ENCODE measurements at regions not wholly inside any gene's neighbourhood (a gene's known extent, or its start where the extent isn't known, plus 50 kb on each side); places are given as distances from the start of the nearest gene placed in this dataset.

DNA sequence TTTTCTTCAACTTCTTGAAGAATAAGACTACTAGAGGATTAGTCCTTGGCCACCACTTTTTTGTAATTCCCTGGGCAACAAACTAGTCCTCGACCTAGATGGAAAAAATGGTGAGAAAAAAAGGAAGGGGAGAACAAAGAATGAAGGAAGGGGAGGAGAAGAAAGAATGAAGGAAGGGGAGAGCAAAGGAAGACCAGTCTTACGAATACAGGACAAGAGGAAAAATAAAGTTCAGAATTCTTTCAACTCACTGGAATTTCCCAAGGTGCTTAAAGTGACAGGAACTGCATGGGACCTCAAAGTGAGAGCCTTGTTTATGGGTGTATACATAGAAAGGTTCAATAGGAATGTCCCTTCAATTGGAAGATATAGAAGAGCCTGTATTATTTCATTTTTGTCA lies 509.3 kb upstream of the JARID2 start:
- intact Hi-C loops (cut with DNase I; ENCODE audit: low total_unique reads) = no loop called here
- Histone ChIP-seq H3K27ac (no peak overlapping the region), H3K36me3 (no peaks in the 10 kb centered on the region), H3K4me1 (peaks cover 0 to 15% (median 7%) of the 10 kb centered on the region in 4 donors), H3K27me3 (no peaks in the 10 kb centered on the region), H3K9me3 (no peaks in the 10 kb centered on the region), H3K4me3 (no peak overlapping the region)
- DNase-seq = no peak
- 87 to 92% (median 88%) methylated on average over 2 of the region's 2 CpGs for WGBS, 5 donors
- TF ChIP-seq POLR2A (IDR thresholded peaks at IDR 0.05) = no peak

DNA sequence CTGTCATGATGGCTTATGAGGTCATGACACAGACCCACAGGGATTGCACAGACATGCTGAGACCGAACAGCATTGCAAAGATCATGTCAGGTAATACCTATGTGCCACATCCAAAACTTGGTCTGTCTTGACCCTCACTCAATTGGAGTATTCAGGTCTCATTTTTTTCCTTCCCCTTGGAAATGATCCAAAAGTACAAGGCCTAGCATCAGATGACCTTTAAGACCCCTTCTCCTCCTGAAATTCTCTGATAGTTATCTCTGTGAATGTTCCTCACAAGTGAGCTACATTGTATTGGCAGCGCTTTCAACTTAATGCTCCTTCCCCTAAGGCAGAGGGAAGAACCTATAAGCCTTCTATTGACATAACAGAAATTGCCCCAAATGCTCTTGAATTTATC lies 507.4 kb upstream of the JARID2 start:
- peaks cover 0 to 21% (median 7%) of the 10 kb centered on the region in 4 donors for H3K4me1 ChIP-seq
- no peak for DNase-seq
- intact Hi-C loops (cut with DNase I; ENCODE audit: low total_unique reads) = no loop called here
- H3K27ac ChIP-seq = no peak overlapping the region
- no peaks in the 10 kb centered on the region for H3K27me3 ChIP-seq
- WGBS, 5 donors = 87 to 98% (median 95%) methylated on average over 2 of the region's 2 CpGs
- no peaks in the 10 kb centered on the region for H3K9me3 ChIP-seq
- TF ChIP-seq POLR2AphosphoS5 (IDR thresholded peaks at IDR 0.05) (no peak), POLR2A (IDR thresholded peaks at IDR 0.05) (no peak), EP300 (IDR thresholded peaks at IDR 0.05) (no peak)
- TF ChIP-seq, protein P1, sequence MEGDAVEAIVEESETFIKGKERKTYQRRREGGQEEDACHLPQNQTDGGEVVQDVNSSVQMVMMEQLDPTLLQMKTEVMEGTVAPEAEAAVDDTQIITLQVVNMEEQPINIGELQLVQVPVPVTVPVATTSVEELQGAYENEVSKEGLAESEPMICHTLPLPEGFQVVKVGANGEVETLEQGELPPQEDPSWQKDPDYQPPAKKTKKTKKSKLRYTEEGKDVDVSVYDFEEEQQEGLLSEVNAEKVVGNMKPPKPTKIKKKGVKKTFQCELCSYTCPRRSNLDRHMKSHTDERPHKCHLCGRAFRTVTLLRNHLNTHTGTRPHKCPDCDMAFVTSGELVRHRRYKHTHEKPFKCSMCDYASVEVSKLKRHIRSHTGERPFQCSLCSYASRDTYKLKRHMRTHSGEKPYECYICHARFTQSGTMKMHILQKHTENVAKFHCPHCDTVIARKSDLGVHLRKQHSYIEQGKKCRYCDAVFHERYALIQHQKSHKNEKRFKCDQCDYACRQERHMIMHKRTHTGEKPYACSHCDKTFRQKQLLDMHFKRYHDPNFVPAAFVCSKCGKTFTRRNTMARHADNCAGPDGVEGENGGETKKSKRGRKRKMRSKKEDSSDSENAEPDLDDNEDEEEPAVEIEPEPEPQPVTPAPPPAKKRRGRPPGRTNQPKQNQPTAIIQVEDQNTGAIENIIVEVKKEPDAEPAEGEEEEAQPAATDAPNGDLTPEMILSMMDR (IDR thresholded peaks at IDR 0.05) = no peak
- H3K4me3 ChIP-seq = no peak overlapping the region
- no peaks in the 10 kb centered on the region for H3K36me3 ChIP-seq

DNA sequence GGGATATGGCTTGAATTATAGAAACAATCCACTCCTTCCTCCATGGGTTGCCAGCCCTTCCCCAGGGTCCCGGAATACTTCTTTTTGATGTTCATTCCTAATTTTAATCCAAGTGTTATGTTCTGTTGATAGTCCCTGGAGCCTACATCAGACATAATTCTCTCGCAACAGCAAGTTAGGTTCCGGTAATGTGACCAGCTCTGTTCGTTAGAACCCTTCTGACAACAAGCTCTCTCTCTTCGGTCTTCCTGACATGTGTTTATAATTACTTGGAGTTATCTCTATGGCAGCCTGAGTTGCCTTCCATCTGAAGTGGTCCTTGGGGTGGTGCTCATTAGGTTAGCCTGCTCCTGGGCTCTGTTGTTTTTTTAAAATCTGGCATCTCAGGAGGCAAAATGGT lies 506.9 kb upstream of the JARID2 start:
- no peak overlapping the region for H3K27ac ChIP-seq
- TF ChIP-seq, protein P1 (IDR thresholded peaks at IDR 0.05) = no peak
- H3K27me3 ChIP-seq = no peaks in the 10 kb centered on the region
- peaks cover 0 to 20% (median 7%) of the 10 kb centered on the region in 4 donors for H3K4me1 ChIP-seq
- 58 to 90% (median 79%) methylated on average over 5 of the region's 5 CpGs for whole genome bisulfite sequencing, 5 donors
- intact Hi-C loops (cut with DNase I; ENCODE audit: low total_unique reads) = no loop called here
- DNase-seq = no peak
- H3K9me3 ChIP-seq = no peaks in the 10 kb centered on the region
- H3K36me3 ChIP-seq = no peaks in the 10 kb centered on the region
- no peak overlapping the region for H3K4me3 ChIP-seq

DNA sequence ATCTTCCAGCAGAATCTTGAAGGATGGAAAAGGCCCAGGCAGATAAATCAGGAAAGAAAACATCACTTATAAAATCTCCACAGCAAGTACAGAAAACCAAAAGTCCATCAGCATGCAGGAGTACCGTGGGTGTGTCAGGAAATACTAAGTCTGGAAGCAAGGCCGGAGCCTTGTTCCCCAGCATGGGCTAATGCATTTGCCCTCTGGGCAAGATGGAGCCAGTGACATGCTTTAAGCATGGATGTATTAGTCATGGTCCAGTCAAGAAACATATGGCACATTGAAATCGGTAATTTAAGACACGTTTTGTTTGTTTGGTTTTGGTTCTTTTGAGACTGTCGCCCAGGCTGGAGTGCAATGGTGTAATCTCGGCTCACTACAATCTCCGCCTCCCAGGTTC lies 506.0 kb upstream of the JARID2 start:
- no peaks in the 10 kb centered on the region for H3K27me3 ChIP-seq
- no peak overlapping the region for H3K27ac ChIP-seq
- 72 to 93% (median 83%) methylated on average over 5 to 7 of the region's 7 CpGs for WGBS, 5 donors
- peaks cover 0 to 12% (median 1%) of the 10 kb centered on the region in 4 donors for H3K4me1 ChIP-seq
- TF ChIP-seq, protein P1 (IDR thresholded peaks at IDR 0.05) = no peak
- TF ChIP-seq POLR2A (IDR thresholded peaks at IDR 0.05) (no peak), EP300 (IDR thresholded peaks at IDR 0.05) (no peak), POLR2AphosphoS5 (IDR thresholded peaks at IDR 0.05) (no peak)
- no peak overlapping the region for H3K4me3 ChIP-seq
- intact Hi-C loops (cut with DNase I; ENCODE audit: low total_unique reads) = no loop called here
- no peaks in the 10 kb centered on the region for H3K36me3 ChIP-seq
- DNase-seq = no peak
- no peaks in the 10 kb centered on the region for H3K9me3 ChIP-seq

DNA sequence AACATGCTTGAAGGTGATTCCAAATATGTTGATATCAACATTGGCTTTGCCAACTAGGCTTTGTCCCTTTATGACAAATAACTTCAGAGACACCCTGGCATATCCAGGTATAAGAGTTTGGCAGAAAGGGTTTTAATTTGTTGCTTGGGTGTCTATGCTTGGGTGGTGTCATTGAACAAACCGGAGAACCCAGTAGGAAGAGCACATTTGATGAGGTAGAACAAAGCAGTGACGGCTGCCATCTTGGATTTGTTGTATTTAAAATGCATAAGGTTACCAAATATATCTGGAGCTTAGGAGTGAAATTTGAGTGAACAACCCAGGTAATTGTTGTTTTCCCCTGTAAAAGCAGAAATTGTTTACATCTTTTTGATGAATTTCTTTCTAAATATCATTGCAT lies 503.7 kb upstream of the JARID2 start:
- H3K36me3 ChIP-seq = no peaks in the 10 kb centered on the region
- peaks cover 0 to 6% (median 0%) of the 10 kb centered on the region in 4 donors for H3K4me1 ChIP-seq
- intact Hi-C loops (cut with DNase I; ENCODE audit: low total_unique reads) = no loop called here
- no peaks in the 10 kb centered on the region for H3K9me3 ChIP-seq
- TF ChIP-seq, protein P1 (IDR thresholded peaks at IDR 0.05) = no peak
- TF ChIP-seq EP300 (IDR thresholded peaks at IDR 0.05) (no peak), POLR2A (IDR thresholded peaks at IDR 0.05) (no peak), POLR2AphosphoS5 (IDR thresholded peaks at IDR 0.05) (no peak)
- WGBS, 5 donors = 89 to 98% (median 97%) methylated on average over 2 of the region's 2 CpGs
- no peak for DNase-seq
- no peaks in the 10 kb centered on the region for H3K27me3 ChIP-seq
- H3K4me3 ChIP-seq = no peak overlapping the region
- no peak overlapping the region for H3K27ac ChIP-seq
